ENCODE measurements at regions not wholly inside any gene's neighbourhood (a gene's known extent, or its start where the extent isn't known, plus 50 kb on each side); places are given as distances from the start of the nearest gene placed in this dataset.

DNA sequence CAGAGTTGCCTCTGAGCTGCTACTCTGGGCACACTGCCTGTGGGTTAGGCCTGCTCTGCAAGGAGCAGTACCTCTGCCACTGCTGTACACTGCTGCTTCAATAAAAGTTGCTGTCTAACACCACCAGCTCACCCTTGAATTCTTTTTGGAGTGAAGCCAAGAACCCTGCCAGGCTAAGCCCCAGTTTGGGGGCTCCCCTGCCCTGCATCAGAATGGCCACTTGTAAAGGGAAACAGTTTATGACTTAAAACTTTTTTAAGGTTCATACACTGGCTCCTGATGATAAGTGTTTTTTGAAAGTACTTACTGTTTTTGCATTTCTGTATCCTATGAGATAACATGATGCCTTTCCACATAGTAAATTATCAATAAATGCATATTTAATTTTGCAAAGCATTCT, 310.0 kb downstream of the LMO4 start:
- TF ChIP-seq, protein P1, sequence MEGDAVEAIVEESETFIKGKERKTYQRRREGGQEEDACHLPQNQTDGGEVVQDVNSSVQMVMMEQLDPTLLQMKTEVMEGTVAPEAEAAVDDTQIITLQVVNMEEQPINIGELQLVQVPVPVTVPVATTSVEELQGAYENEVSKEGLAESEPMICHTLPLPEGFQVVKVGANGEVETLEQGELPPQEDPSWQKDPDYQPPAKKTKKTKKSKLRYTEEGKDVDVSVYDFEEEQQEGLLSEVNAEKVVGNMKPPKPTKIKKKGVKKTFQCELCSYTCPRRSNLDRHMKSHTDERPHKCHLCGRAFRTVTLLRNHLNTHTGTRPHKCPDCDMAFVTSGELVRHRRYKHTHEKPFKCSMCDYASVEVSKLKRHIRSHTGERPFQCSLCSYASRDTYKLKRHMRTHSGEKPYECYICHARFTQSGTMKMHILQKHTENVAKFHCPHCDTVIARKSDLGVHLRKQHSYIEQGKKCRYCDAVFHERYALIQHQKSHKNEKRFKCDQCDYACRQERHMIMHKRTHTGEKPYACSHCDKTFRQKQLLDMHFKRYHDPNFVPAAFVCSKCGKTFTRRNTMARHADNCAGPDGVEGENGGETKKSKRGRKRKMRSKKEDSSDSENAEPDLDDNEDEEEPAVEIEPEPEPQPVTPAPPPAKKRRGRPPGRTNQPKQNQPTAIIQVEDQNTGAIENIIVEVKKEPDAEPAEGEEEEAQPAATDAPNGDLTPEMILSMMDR (IDR thresholded peaks at IDR 0.05) = no peak
- no peak for TF ChIP-seq POLR2A (IDR thresholded peaks at IDR 0.05)
